SU-DHL-6 (cell line): ENCODE measurements at regions not wholly inside any gene's neighbourhood (a gene's known extent, or its start where the extent isn't known, plus 50 kb on each side); places are given as distances from the start of the nearest gene placed in this dataset.

Source experiments
- H2AFZ ChIP-seq: fragments of 200-600 bp; sonication (generic); 2 replicates; pipeline ENCODE4 v1.6.1; 2014; ENCODE audit warnings: low read depth, mild to moderate bottlenecking, moderate library complexity, mixed read lengths, antibody characterized with exemption, low read length; ENCODE audit not compliant: severe bottlenecking
- H3F3A ChIP-seq: fragments of 200-600 bp; shearing (Covaris generic); 2 replicates; pipeline ENCODE4 v1.6.0; 2016; ENCODE audit warnings: antibody characterized with exemption, mild to moderate bottlenecking; ENCODE audit not compliant: insufficient read depth
- H3K27ac ChIP-seq: fragments of 200-600 bp; sonication (generic); 2 replicates; pipeline ENCODE4 v1.5.1; 2016; ENCODE audit warnings: low read depth, mild to moderate bottlenecking, low read length, moderate library complexity, mixed read lengths
- H3K27me3 ChIP-seq: fragments of 200-600 bp; sonication (generic), shearing (Covaris generic); 2 replicates; pipeline ENCODE4 v1.6.0; 2014; ENCODE audit warnings: mild to moderate bottlenecking, low read length
- H3K36me3 ChIP-seq: fragments of 200-600 bp; sonication (generic); 2 replicates; pipeline ENCODE4 v1.6.1; 2014; ENCODE audit warnings: mild to moderate bottlenecking, low read length, mixed read lengths
- H3K4me2 ChIP-seq: fragments of 300-600, 200-600 bp; shearing (Covaris generic), sonication (generic); 2 replicates; pipeline ENCODE4 v1.6.0; 2014; ENCODE audit warnings: low read length, low read depth, mild to moderate bottlenecking; ENCODE audit not compliant: poor library complexity, severe bottlenecking
- H3K4me3 ChIP-seq: fragments of 200-600 bp; sonication (generic); 2 replicates; pipeline ENCODE4 v1.5.1; 2014; ENCODE audit warnings: antibody characterized with exemption, low read length, mild to moderate bottlenecking, mixed read lengths; ENCODE audit not compliant: insufficient read depth, poor library complexity, severe bottlenecking
- H3K79me2 ChIP-seq: fragments of 200-600 bp; sonication (generic); 2 replicates; pipeline ENCODE4 v1.6.1; 2014; ENCODE audit warnings: mild to moderate bottlenecking, low read length, moderate library complexity; ENCODE audit not compliant: insufficient read depth
- H3K9ac ChIP-seq: fragments of 200-600 bp; sonication (generic); 2 replicates; pipeline ENCODE4 v1.7.0; 2014; ENCODE audit warnings: mild to moderate bottlenecking, low read length
- H3K9me2 ChIP-seq: fragments of 200-600 bp; sonication (generic); replicated peaks from 2 replicates; pipeline ENCODE4 v1.6.1; 2014; ENCODE audit warnings: low read length; ENCODE audit not compliant: insufficient read depth
- H3K9me3 ChIP-seq: fragments of 200-600 bp; sonication (generic); 2 replicates; pipeline ENCODE4 v1.6.1; 2014; ENCODE audit warnings: low read length, mixed read lengths; ENCODE audit not compliant: insufficient read depth
- H4K20me1 ChIP-seq: fragments of 200-600 bp; sonication (generic); 2 replicates; pipeline ENCODE4 v1.6.1; 2014; ENCODE audit warnings: low read depth, mild to moderate bottlenecking, antibody characterized with exemption, low read length, moderate library complexity, mixed read lengths
- CTCF ChIP-seq: fragments of 200-600 bp; sonication (generic); IDR thresholded peaks from one replicate; pipeline ENCODE4 v1.5.1; 2017; ENCODE audit warnings: antibody characterized with exemption, mild to moderate bottlenecking, low read length, moderate library complexity; ENCODE audit not compliant: insufficient read depth, poor library complexity, severe bottlenecking
- EZH2phosphoT487 ChIP-seq: fragments of 200-600 bp; sonication (generic), shearing (Covaris generic); conservative IDR thresholded peaks from 2 replicates; pipeline ENCODE4 v1.6.1; 2018; ENCODE audit warnings: mild to moderate bottlenecking, antibody characterized with exemption, low read length, moderate library complexity, mixed read lengths

GRCh38 chr2:103002954-103003353 is 241.1 kb downstream of the TMEM182 start:
- Histone ChIP-seq H3K79me2 (no peaks in the 10 kb centered on the region), H4K20me1 (no peaks in the 10 kb centered on the region), H3K4me2 (no peak overlapping the region), H3K9me3 (no peaks in the 10 kb centered on the region), H3K9me2 (no peaks in the 10 kb centered on the region), H2AFZ (no peak overlapping the region), H3K9ac (no peak overlapping the region), H3F3A (no peaks in the 10 kb centered on the region), H3K27me3 (no peaks in the 10 kb centered on the region), H3K4me3 (no peak overlapping the region), H3K27ac (no peak overlapping the region), H3K36me3 (no peaks in the 10 kb centered on the region)
- TF ChIP-seq EZH2phosphoT487: no peak

- H3K9me3 ChIP-seq: no peaks in the 10 kb centered on the region
- no peak overlapping the region for H3K9ac ChIP-seq
- H2AFZ ChIP-seq: no peak overlapping the region
- no peaks in the 10 kb centered on the region for H3K36me3 ChIP-seq
- no peaks in the 10 kb centered on the region for H3K79me2 ChIP-seq
- TF ChIP-seq EZH2phosphoT487: no peak
- no peak for TF ChIP-seq CTCF
- no peak overlapping the region for H3K4me2 ChIP-seq
- no peaks in the 10 kb centered on the region for H3F3A ChIP-seq
- H3K27ac ChIP-seq: no peak overlapping the region
- no peaks in the 10 kb centered on the region for H3K27me3 ChIP-seq
- H4K20me1 ChIP-seq: no peaks in the 10 kb centered on the region
- no peak overlapping the region for H3K4me3 ChIP-seq
- H3K9me2 ChIP-seq: no peaks in the 10 kb centered on the region
Observed at GRCh38 chr2:103003750-103004260, 242.0 kb downstream of the TMEM182 start.

GRCh38 chr2:103004426-103004942 is 242.7 kb downstream of the TMEM182 start:
- Histone ChIP-seq H3K27me3 (no peaks in the 10 kb centered on the region), H3K9me2 (no peaks in the 10 kb centered on the region), H2AFZ (no peak overlapping the region), H3K4me3 (no peak overlapping the region), H3K79me2 (no peaks in the 10 kb centered on the region), H3K4me2 (no peak overlapping the region), H3K27ac (no peak overlapping the region), H3K9ac (no peak overlapping the region), H3K9me3 (no peaks in the 10 kb centered on the region), H4K20me1 (no peaks in the 10 kb centered on the region), H3F3A (no peaks in the 10 kb centered on the region), H3K36me3 (no peaks in the 10 kb centered on the region)
- no peak for TF ChIP-seq EZH2phosphoT487
- TF ChIP-seq CTCF: no peak

- H3K9me2 ChIP-seq: no peaks in the 10 kb centered on the region
- no peaks in the 10 kb centered on the region for H4K20me1 ChIP-seq
- H3K4me3 ChIP-seq: no peak overlapping the region
- no peaks in the 10 kb centered on the region for H3F3A ChIP-seq
- H3K9me3 ChIP-seq: no peaks in the 10 kb centered on the region
- H3K27ac ChIP-seq: no peak overlapping the region
- H3K36me3 ChIP-seq: no peaks in the 10 kb centered on the region
- no peak overlapping the region for H2AFZ ChIP-seq
- no peak overlapping the region for H3K9ac ChIP-seq
- no peaks in the 10 kb centered on the region for H3K27me3 ChIP-seq
- H3K4me2 ChIP-seq: no peak overlapping the region
- no peaks in the 10 kb centered on the region for H3K79me2 ChIP-seq
- TF ChIP-seq CTCF (no peak), EZH2phosphoT487 (no peak)
Observed at GRCh38 chr2:103005393-103005792, 243.6 kb downstream of the TMEM182 start.
